A673 (cell line): ENCODE measurements at regions not wholly inside any gene's neighbourhood (a gene's known extent, or its start where the extent isn't known, plus 50 kb on each side); places are given as distances from the start of the nearest gene placed in this dataset.

Source experiments
- CTCF ChIP-seq: fragments of 300-800, 200-600 bp; sonication (generic); conservative IDR thresholded peaks from 2 replicates; pipeline ENCODE4 v1.5.1; 2017; ENCODE audit warnings: low read depth, mild to moderate bottlenecking, antibody characterized with exemption, low read length, moderate library complexity, mixed read lengths
- EZH2 ChIP-seq: fragments of 200-600 bp; sonication (generic); IDR thresholded peaks from 2 replicates; pipeline ENCODE4 v1.6.1; 2017; ENCODE audit warnings: borderline replicate concordance, low read depth, mild to moderate bottlenecking, mixed read lengths, antibody characterized with exemption, low read length; ENCODE audit not compliant: poor library complexity, severe bottlenecking

DNA sequence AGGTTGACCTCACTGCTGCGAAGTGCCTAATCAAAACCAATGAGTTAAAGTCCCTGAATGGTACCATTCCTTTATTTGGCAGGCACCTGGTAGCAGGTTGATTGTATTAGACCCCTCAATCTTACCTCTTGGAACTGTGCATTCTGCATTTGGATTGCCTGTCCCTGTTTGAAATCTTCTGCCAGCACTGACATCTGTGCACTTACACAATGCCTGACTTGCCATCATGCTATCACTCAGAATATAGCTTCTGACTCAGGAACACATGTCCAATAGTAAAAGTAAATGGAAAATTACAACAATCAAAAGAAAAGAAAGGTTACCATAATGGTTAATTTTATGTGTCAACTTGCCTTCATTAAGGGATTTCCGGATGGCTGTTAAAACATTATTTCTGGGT lies 366.0 kb upstream of the PDGFD start:
- TF ChIP-seq CTCF, result no peak
- TF ChIP-seq EZH2, result no peak
